Duodenal mucosa (tissue), 2 donors: ENCODE measurements at regions not wholly inside any gene's neighbourhood (a gene's known extent, or its start where the extent isn't known, plus 50 kb on each side); places are given as distances from the start of the nearest gene placed in this dataset.

Source experiments
- H3K27ac ChIP-seq: one replicate; pipeline ENCODE4 v1.7.0; 2013; ENCODE audit warnings: low read depth, low read length
- H3K27me3 ChIP-seq, 2 donors: one replicate each; pipeline ENCODE4 v1.7.0; 2013; ENCODE audit warnings: low read length in 2 of 2, control low read depth in 1 of 2; ENCODE audit not compliant: insufficient read depth in 2 of 2, control insufficient read depth in 1 of 2
- H3K36me3 ChIP-seq, 2 donors: one replicate each; pipeline ENCODE4 v1.7.0; 2013; ENCODE audit warnings: low read length in 2 of 2, control low read depth in 1 of 2; ENCODE audit not compliant: insufficient read depth in 2 of 2, control insufficient read depth in 1 of 2
- H3K4me1 ChIP-seq, 2 donors: one replicate each; pipeline ENCODE4 v1.7.0; 2013; ENCODE audit warnings: low read length in 2 of 2, control low read depth in 1 of 2; ENCODE audit not compliant: insufficient read depth in 2 of 2, control insufficient read depth in 1 of 2
- H3K4me3 ChIP-seq, 2 donors: one replicate each; pipeline ENCODE4 v1.7.0; 2013; ENCODE audit warnings: low read length in 2 of 2, low read depth in 1 of 2
- H3K9ac ChIP-seq, 2 donors: one replicate each; pipeline ENCODE4 v1.7.0; 2013; ENCODE audit warnings: low read length in 2 of 2, low read depth in 1 of 2
- H3K9me3 ChIP-seq, 2 donors: one replicate each; pipeline ENCODE4 v1.7.0; 2013; ENCODE audit warnings: low read length in 2 of 2, control low read depth in 1 of 2; ENCODE audit not compliant: control insufficient read depth in 1 of 2

DNA sequence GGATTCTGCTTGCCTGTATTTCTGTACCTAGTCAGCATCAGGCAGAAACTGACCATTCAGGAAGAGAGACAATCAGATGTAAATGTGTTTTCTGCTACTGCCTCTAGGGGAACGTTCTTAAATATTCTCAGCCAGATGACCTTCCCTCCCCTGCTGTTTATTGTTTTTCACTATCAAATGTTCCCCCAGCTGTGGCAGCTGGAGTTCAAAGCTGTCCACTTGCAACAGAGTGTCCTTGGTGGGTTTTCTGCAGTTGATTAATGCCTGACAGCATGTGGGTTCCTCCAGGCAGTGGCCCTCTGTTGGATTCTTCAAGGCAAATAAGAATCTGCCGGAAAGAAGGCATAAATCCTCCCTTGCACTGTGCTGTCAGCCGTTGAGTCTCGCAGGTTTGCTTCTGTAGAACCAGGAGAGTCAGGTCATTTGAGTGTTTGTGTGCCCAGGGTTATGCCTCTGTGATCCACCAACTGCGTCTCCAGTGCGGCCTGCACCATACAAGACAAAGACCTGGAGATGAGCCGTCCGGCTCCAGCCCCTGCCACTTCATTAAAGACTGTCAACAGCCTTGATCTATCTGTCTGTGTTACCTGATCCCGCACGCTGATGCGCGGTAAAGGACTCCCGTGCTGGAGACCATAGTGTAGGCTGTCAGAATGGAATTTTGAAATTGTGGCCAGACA is 203.4 kb downstream of the GADD45G start:
- H3K9ac ChIP-seq = no peak overlapping the region
- no peaks in the 10 kb centered on the region for H3K27me3 ChIP-seq
- no peaks in the 10 kb centered on the region for H3K4me1 ChIP-seq
- H3K9me3 ChIP-seq = no peaks in the 10 kb centered on the region
- H3K27ac ChIP-seq = no peak overlapping the region
- H3K36me3 ChIP-seq = no peaks in the 10 kb centered on the region
- H3K4me3 ChIP-seq = no peak overlapping the region

DNA sequence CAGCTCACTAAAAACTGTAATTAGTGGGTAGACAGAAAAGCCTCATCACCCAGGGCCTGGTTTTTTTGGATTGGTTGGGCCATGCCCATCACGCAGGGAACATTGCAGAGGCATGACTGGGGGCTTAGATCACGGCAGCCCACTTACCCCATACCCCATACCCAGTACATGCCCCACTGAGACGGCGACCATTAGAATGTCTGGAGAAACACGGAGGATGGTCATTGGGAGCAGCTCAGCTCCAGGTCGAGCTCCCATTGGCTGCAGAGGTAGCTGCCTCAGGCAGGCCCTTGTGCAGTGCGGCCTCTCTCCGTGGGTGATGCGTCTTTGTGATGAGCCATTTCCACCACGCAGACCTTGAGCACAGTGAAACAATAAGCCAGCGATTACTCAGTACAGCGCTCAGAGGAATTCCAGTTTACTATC is 204.0 kb downstream of the GADD45G start:
- Histone ChIP-seq H3K27ac (no peak overlapping the region), H3K36me3 (no peaks in the 10 kb centered on the region), H3K4me1 (no peaks in the 10 kb centered on the region), H3K9me3 (no peaks in the 10 kb centered on the region), H3K27me3 (no peaks in the 10 kb centered on the region), H3K9ac (no peak overlapping the region), H3K4me3 (no peak overlapping the region)

DNA sequence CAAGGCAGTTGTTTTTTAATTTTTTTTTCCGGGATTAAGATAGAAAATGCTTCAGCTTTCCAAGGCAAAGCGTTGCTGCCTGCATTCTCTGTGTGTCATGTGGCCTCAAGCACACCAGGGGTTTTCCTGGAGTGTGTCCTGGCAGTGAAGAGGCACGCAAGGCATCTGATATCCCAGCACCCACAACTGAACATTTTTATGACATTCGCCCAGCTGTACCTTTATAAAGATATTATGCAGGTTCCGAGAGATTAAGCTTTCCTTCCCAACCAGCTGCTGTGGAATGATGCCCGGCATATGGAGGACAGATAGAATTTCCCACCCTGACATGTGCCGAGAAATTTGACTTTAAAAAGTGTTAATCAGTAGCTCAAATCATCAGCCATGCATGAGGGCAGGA is 205.6 kb downstream of the GADD45G start:
- Histone ChIP-seq H3K36me3 (no peaks in the 10 kb centered on the region), H3K27ac (no peak overlapping the region), H3K4me1 (peaks cover 0 to 3% of the 10 kb centered on the region in 2 donors), H3K27me3 (no peaks in the 10 kb centered on the region), H3K9ac (no peak overlapping the region), H3K4me3 (no peak overlapping the region), H3K9me3 (no peaks in the 10 kb centered on the region)

DNA sequence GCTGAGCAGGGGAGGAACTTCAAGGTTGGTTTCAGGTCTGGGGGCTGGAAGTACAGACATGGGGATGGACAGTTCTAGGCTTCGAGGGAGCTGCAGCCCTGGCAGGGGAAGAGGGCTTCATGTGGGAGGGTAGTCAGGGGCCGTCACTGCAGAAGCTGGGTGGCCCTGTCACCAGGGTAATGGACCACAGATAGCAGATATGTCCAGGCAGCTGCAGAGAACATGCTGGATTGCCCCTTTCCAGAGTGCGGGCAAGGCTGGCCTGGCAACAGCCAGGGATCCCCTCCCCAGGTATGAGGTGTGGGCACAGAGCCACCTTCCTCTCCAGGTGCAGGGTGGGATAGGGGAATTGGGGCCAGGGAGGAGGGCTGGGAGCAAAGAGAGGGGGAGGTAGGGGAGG is 206.5 kb downstream of the GADD45G start:
- no peaks in the 10 kb centered on the region for H3K9me3 ChIP-seq
- H3K27ac ChIP-seq = no peak overlapping the region
- H3K4me1 ChIP-seq = peaks cover 0 to 7% of the 10 kb centered on the region in 2 donors

DNA sequence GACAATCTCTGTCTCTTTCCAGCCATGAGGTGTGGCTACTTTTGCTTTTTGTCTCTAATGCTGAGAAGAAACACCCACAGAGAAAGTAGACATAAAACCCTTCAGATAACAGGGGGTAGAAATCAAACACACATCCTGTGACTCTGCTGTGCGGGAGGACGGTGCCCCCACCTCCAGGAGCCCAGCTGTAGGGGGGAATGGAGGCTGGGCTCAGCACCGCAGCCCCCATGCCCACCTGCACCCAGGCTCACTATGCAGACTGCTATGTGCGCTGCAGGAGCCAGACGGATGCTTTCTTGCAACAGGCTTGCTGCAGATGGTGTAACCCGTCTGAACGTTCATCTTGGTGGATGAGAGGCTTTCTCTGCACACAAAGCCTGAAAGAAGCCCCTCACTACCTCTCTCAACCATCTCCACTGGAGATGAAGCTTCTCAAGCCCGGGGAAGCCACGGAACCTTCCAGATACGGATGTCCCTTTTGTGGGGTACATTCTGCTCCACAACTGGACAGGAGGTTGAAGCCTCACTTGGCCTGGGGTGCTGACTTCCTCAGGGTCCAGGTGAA is 207.2 kb downstream of the GADD45G start:
- H3K9ac ChIP-seq = no peak overlapping the region
- no peak overlapping the region for H3K27ac ChIP-seq
- no peaks in the 10 kb centered on the region for H3K36me3 ChIP-seq
- H3K4me3 ChIP-seq = no peak overlapping the region
- H3K27me3 ChIP-seq = no peaks in the 10 kb centered on the region
- no peaks in the 10 kb centered on the region for H3K9me3 ChIP-seq
- H3K4me1 ChIP-seq = peaks cover 0 to 9% of the 10 kb centered on the region in 2 donors

More for the DNA sequence above, 206.5 kb downstream of the GADD45G start:
- Histone ChIP-seq H3K9ac (no peak overlapping the region), H3K27me3 (no peaks in the 10 kb centered on the region), H3K4me3 (no peak overlapping the region), H3K36me3 (no peaks in the 10 kb centered on the region)

DNA sequence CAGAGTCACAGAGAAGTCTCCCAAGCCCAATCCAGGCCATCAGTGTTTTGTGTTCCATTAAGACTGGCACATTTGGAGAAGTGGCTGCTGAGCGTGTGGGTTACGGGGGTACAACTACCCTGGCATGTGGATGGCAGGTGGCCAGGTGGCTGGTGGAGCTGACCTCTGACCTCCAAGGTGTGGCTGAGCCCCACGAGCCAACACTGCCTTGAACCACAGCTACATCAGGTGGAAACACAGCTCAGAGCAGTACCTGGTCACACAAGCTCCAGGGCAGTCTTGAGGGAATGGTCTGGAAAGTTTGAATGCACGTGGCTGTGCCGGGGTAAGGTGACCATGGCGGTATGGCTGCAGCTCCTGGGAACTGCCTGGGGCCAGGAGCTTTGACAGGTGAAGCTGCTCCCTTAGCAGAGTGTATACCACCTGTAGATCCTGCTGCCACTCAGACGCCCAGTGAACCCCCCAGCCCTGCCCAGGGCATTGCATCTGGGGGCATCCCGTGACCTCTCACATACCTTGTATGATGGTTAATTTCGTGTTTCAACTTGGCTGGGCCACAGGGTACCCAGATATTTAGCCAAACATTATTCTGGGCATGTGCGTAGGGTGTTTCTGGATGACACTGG is 207.9 kb downstream of the GADD45G start:
- no peaks in the 10 kb centered on the region for H3K27me3 ChIP-seq
- H3K36me3 ChIP-seq = no peaks in the 10 kb centered on the region
- no peak overlapping the region for H3K27ac ChIP-seq
- peaks cover 0 to 9% of the 10 kb centered on the region in 2 donors for H3K4me1 ChIP-seq
- no peak overlapping the region for H3K9ac ChIP-seq
- H3K4me3 ChIP-seq = no peak overlapping the region
- no peaks in the 10 kb centered on the region for H3K9me3 ChIP-seq

DNA sequence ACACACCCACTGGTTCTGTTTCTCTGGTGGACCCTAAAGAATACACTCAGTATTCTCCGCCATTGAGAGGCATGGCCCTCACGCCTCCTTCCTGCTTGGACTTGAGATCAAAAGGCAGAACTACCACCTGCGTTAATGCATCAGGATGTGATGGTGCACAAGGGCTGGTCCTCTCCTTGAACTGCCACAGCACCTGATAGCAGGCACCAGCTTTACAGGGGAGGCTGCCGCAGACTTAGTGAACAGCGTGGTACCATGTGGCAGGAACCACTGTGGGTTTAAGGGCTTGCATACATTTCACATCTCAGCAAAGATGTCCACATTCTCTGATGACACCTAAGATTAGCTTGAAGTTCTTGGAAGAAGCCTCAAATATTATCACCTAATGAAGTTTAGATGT is 208.7 kb downstream of the GADD45G start:
- H3K9ac ChIP-seq = no peak overlapping the region
- H3K27ac ChIP-seq = no peak overlapping the region
- no peaks in the 10 kb centered on the region for H3K36me3 ChIP-seq
- no peak overlapping the region for H3K4me3 ChIP-seq
- peaks cover 0 to 9% of the 10 kb centered on the region in 2 donors for H3K4me1 ChIP-seq
- no peaks in the 10 kb centered on the region for H3K27me3 ChIP-seq
- H3K9me3 ChIP-seq = no peaks in the 10 kb centered on the region

DNA sequence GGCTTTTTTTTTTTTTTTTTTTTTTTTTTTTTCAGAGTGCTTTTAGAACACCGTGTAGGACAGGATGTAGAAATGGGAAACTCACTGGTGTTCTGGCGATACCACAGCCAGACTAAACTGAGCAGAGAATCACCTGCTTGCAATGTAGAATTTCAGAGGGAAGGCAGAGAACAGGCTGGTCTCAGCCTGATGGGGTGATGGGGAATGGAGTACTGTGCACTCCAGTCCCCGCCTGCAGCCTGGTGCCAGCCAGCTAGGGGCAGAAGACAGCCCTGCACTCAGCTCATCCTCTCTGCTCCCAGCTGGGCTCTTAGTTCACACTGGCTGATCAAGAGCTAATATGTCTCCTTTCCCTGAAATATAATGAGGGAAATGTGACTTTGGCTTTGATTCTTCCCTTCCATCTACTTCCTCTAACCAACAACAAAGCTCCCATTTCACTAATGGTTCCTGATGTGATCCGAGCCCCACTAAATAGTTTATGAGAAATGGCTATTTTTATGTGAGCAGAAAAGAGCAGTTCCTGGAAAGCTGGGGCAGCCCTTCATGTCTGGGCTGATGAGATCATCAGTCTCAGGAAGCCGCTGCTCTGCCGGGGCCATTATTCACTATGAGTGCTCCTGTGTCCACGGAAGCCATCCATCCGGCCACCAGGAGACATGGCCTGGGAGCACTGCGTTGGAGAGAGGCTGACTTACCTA is 209.7 kb downstream of the GADD45G start:
- H3K27ac ChIP-seq = no peak overlapping the region
- no peaks in the 10 kb centered on the region for H3K36me3 ChIP-seq
- H3K9me3 ChIP-seq = no peaks in the 10 kb centered on the region
- H3K4me1 ChIP-seq = peaks cover 0 to 9% of the 10 kb centered on the region in 2 donors
- no peaks in the 10 kb centered on the region for H3K27me3 ChIP-seq
- H3K4me3 ChIP-seq = no peak overlapping the region
- H3K9ac ChIP-seq = no peak overlapping the region

DNA sequence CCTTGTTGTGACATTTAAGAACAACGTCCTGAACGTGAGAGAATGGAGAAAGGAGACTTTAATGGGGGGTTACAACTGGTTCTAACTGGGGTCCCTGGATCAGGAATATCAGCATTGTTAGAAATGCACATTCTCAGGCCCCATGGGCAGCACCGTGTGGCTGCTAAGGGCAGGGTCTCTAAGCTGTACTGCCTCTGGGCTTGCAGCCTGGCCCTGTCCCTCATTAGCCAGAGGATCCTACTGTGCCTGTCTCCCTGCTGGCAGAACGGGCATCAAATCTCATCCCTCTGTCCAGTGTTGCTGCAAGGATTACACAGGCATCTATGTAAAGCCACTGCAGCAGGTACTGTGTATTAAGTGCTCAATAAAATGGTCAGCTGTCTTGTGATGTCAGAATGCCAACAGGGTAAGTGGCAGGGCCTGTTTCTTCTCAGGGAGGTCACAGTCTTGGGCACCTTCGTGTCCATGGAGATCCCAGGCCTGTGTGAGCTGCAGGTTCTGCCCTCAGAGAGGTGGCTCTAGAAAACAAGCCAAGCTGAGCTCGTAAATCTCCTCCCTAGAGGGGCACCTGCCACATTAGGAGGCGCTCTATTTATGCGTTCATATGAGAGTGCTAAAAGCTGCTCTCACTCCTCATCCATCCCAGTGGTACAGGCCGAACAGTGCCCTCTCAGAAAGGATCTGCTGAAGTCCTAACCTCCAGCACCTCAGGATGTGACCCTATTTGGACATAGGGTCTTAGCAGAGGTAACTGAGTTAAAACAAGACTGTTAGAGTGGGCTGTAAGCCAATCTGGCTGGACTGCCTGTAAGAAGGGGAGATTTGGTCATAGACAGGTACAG is 210.5 kb downstream of the GADD45G start:
- Histone ChIP-seq H3K4me1 (peaks cover 0 to 9% of the 10 kb centered on the region in 2 donors), H3K4me3 (no peak overlapping the region), H3K9ac (no peak overlapping the region), H3K9me3 (no peaks in the 10 kb centered on the region), H3K27ac (no peak overlapping the region), H3K27me3 (no peaks in the 10 kb centered on the region), H3K36me3 (no peaks in the 10 kb centered on the region)
